ENCODE measurements at regions not wholly inside any gene's neighbourhood (a gene's known extent, or its start where the extent isn't known, plus 50 kb on each side); places are given as distances from the start of the nearest gene placed in this dataset.

GRCh38 chr6:105839266-105839665 is 246.9 kb upstream of the PRDM1 start:
- no peak for DNase-seq

GRCh38 chr6:105838171-105838570 is 248.0 kb upstream of the PRDM1 start:
- DNase-seq: no peak

GRCh38 chr6:105836889-105837288 is 249.2 kb upstream of the PRDM1 start:
- DNase-seq: no peak

- no peak for DNase-seq
These were observed 249.8 kb upstream of the PRDM1 start for GRCh38 chr6:105836379-105836778.

GRCh38 chr6:105835373-105835772 is 250.8 kb upstream of the PRDM1 start:
- peak; percentile 11 for DNase-seq

GRCh38 chr6:105833959-105834947 is 251.9 kb upstream of the PRDM1 start:
- no peak for DNase-seq

GRCh38 chr6:105832313-105832761 is 253.8 kb upstream of the PRDM1 start:
- no peak for DNase-seq

- no peak for DNase-seq
These were observed 254.6 kb upstream of the PRDM1 start for GRCh38 chr6:105831311-105832097.

GRCh38 chr6:105825210-105825609 is 260.9 kb upstream of the PRDM1 start:
- no peak for DNase-seq

GRCh38 chr6:105824732-105825131 is 261.4 kb upstream of the PRDM1 start:
- no peak for DNase-seq

GRCh38 chr6:105821777-105822176 is 264.4 kb upstream of the PRDM1 start:
- DNase-seq: no peak

- no peak for DNase-seq
These were observed 265.1 kb upstream of the PRDM1 start for GRCh38 chr6:105821027-105821426.

GRCh38 chr6:105819745-105820144 is 266.4 kb upstream of the PRDM1 start:
- no peak for DNase-seq

- no peak for DNase-seq
These were observed 267.6 kb upstream of the PRDM1 start for GRCh38 chr6:105818505-105818904.

GRCh38 chr6:105817961-105818360 is 268.2 kb upstream of the PRDM1 start:
- DNase-seq: no peak

GRCh38 chr6:105817370-105817769 is 268.8 kb upstream of the PRDM1 start:
- no peak for DNase-seq

- DNase-seq: no peak
These were observed 269.3 kb upstream of the PRDM1 start for GRCh38 chr6:105816847-105817246.

GRCh38 chr6:105815661-105816555 is 270.2 kb upstream of the PRDM1 start:
- DNase-seq: no peak

GRCh38 chr6:105814745-105815536 is 271.2 kb upstream of the PRDM1 start:
- no peak for DNase-seq

- no peak for DNase-seq
These were observed 275.1 kb upstream of the PRDM1 start for GRCh38 chr6:105810922-105811482.

Measured in stimulated activated CD4-positive, alpha-beta T cell treated with anti-CD3 and anti-CD28 coated beads, Interleukin-4, amount 100 ng/mL, for 1 hour (primary cell).